HG03354 (cell line): ENCODE measurements at regions not wholly inside any gene's neighbourhood (a gene's known extent, or its start where the extent isn't known, plus 50 kb on each side); places are given as distances from the start of the nearest gene placed in this dataset.
"Not testable (repeated sequence)": the region's sequence is repeated elsewhere in the genome, so short reads cannot be mapped to it uniquely, and the experiment has no call there.

ENCODE experiments used
- ATAC-seq: cut with Tn5 transposase; IDR thresholded peaks from one replicate; pipeline ENCODE4 v1.9.1; 2021; ENCODE audit warnings: mild to moderate bottlenecking; ENCODE audit not compliant: unreplicated experiment, poor library complexity, severe bottlenecking

DNA sequence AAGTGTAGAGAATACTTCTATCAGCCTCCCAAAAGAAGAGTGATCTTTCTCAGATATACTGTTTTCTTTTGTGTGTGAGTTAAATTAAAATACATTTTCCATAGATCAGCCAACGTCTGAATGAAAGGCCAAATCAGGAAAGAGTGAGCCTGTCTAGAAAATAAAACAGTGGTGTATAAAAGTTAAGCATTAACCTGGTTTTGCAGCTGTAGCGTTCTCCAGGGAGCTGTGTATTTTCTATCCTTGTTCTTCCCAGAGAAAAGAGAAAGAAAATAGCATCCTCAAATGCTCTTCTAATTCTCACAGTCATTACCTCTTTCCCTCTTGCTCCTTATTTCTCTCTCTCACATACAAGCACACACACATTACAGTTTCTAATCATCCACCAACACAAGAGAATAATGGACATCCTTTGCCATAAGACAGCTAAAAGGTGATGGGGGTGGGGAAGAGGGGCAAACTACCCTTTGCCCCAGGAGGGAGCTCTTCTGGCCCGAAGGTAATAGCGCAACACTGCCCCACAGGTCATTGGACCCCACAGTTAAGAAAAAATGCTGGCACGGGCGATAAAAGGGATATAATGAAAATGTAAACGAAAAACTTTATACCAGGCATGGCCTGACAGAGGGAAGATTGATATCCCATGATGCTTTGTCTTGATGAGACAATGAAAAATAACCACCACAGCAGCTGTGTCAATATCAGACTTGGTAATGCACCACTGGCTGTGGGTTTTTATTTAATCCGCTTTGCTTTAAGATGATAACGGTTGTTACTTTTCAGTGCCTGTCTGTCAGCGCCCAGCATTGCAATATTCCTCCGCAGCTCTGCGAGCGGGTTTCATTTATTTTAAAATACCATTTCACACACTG is 150.3 kb downstream of the NUF2 start:
- ATAC-seq: no peak

DNA sequence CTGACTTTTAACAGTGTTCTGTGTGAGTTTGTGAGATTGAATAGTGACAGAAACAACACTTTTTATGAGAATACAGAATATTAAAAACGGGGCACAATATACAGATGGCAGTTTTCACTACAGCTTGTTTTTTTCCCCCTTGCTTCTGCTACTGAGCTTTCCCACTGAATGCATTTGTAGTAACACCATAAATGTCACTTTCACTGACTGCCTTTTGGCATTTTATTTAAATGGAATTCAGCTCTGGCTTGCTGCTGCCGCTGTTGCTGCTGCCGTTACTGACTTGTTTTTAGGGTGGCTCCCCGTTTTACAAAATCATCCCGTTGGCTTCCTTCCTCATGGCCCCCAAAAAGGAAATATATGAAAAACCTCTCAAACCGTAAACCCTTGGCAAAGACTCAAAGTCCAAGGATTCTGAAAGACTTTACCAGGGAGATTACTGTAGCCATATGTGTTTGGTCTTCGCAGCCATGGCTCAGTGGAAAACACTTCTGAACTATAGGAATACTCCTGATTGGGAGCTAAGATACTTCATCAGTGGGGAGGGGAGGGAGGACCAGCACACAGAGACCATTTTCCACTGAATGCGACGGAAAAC is 151.0 kb downstream of the NUF2 start:
- no peak for ATAC-seq

DNA sequence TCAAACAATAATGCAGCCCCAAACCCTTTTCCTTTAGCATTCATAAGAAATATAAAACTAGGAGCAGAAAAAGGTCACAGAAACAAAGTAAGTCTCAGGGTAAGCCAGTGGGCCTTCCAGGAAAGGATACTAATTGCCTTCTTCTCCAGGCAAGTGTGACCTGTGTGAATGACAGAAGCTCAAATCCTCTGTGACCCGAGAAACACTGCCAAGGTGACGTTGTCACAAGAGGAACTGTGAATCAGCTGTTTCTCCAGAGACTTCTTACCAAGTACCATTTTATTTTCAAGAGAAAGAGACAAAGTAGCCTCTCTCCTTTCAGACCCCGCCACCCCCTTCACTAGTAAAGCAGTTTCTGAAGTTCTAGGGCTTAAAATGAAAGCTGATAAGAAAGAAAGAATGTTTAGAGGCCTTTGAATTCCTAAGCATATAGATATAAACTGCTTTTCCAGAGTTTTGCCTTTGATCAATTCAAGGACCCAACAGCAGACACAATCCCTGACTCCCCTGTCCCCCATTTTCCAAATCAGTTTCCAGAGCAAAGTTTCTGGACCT is 155.6 kb downstream of the NUF2 start:
- ATAC-seq: no peak

DNA sequence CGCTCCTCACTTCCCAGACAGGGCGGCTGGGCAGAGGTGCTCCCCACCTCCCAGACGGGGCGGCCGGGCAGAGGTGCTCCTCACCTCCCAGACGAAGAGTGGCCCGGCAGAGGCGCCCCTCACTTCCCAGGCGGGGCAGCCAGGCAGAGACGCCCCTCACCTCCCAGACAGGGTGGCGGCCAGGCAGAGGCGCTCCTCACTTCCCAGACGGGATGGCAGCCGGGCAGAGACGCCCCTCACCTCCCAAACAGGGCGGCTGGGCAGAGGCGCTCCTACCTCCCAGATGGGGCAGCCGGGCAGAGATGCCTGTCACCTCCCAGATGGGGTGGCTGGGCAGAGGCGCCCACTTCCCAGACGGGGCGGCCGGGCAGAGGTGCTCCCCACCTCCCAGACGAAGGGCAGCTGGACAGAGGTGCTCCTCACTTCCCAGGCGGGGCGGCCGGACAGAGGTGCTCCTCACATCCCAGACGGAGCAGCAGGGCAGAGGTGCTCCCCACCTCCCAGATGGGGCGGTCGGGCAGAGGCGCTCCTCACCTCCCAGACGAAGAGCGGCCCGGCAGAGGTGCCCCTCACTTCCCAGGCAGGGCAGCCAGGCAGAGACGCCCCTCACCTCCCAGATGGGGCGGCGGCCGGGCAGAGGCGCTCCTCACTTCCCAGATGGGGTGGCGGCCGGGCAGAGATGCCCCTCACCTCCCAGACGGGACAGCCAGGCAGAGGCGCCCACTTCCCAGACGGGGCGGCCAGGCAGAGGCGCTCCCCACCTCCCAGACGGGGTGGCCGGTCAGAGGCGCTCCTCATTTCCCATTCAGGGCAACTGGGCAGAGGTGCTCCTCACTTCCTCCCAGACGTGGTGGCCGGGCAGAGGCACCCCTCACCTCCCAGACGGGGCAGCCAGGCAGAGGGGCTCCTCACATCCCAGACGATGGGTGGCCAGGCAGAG is 176.9 kb downstream of the NUF2 start:
- ATAC-seq: not testable (repeated sequence)

DNA sequence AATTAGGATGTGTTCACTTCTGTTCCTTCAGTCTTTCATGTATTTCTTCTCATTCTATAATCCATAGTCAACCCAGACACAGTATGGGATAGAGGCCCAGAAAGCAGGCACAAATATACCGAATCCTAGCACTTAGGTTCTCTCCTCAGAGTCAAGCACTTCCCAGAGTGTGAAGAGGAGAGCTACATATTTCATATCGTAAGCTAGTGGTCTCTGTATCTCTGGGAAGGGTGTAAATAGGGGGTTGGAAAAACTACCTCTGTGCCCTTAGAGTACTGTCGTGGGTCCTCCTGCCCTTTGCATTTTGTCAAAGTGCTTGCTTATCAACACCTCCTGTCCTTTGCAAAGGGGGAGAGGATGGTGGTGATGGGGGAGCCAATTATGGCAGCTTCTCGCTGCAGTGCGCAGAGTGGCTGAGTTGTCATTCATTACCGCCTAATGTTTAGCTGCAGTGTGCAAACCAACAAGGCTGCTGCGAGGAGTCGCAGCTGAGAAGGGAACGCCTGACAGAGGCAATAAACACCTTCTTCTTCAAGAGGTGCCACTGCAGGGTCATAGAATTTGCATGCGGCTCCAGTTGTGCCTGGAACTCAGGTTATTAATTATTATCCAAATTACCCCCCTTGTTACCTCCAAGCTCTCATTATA is 182.7 kb downstream of the NUF2 start:
- no peak for ATAC-seq

DNA sequence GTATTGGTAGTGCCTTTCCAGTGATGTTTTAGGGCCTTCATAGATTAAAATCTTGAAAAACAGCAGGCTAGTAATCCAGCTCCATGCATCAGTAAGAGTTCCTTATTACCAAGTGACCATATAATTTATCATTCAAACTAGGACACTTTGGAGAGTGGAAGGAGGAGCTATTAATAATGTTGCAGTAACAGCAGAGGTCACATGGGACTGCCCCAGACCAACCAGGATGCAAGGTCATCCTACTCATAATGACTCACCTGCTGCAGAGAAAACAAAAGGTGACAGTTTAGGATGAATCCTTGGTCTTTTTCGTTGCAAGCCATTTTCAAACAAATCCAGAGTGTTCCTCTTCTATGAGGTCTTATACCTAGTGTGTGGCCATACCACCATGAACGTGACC is 187.4 kb downstream of the NUF2 start:
- no peak for ATAC-seq

DNA sequence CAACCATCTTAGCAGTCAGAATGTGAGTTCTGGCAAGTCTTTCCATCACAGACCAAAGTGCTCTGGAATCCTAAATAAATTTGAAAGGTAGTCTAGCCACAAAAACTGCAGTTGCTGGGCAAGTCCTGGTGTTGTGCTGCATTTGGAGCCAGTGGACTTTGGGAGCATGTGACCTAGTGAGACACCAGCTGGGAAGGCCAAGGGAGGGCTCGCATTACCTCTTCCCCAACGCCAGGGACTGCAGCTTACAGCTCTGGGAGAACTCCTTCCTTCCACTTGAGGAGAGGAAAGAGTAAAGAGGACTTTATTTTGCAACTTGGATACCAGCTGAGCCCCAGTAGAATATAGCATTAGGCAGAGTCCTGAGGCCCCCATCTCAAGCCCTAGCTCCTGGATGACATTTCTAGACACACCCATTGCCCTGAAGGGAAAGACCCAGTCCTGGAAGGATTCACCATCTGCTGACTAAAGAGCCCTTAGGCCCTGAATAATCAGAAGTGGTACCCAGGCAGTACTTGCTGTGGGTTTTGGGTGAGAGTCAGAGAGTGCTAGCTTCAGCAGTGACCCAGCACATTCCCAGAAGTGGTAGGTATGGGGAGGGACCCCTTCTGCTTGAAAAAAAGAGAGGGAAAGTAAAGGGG is 190.7 kb downstream of the NUF2 start:
- no peak for ATAC-seq

DNA sequence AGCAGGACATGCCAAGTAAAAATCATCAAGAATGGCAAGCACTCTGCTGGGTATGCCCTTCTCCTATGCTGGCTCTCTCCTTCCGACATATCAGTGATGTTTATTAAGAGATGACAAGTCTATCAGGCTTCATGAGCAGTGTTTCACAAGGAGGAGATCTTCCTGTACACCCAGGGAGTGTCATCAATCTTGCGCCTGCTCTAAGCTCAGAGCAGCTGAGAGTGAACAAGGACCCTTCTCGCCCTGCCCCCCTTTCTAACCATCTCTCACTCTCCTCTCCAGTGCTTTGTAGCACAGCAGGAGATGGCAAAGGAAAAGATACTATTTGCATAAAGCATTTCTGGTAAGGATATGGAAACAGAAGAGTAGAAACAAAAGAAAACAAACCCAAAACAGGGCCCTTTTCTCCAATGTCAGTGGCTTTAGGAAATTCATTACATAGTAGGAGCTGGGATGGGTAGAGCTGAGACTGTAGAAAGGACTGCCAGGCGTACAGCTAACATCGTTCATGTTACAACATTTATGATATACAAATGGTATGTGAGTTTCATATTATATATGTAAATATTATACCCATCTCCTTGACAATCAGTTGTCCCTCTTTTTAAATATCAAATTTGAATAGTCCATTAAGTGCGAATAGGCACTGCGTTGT is 201.7 kb downstream of the NUF2 start:
- no peak for ATAC-seq

DNA sequence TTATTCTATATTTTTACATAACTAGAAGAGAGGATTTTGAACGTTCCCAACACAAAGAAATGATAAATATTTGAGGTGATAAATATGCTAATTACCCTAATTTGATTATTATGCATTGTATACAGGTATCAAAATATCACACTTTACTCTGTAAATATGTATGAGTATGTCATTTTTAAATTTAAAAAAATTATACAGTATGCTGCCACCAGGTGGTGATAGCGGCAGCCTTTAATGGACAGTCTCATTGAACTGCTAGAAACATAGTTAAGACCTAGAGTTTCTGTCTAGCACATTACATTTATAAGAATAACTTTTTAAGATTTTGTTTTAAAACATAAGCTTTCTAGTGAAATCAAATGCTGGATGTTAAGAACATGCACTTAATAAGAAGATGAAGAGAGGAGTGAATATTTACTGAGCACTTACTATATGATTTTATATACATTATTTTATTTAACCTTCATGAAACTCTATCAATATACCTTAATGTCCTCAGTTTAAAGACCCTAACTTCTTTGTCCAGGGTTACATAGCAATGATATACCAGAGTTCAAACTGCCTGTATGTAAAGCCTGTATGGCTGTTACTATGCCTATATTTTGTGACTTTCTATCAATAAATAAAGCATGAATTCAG is 207.1 kb downstream of the NUF2 start:
- peak; percentile 88 for ATAC-seq

DNA sequence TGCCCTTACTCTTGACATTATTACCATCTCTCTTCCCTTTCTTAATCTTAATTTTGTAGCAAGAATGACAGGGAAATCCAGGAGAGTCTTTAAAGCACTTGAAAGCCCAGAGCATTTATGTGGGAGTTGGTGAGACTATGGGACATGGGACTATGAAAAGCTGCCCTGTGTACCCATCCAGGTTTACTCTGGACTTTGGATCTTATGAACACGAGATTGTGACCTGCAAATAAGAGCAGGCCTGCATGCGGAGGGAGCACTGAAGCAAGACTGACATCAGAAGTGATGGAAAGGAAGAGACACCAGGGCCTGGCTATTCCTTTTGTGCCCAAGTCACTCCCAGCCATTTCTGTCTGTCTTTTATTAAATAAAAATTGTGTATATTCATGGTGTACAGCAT is 209.6 kb downstream of the NUF2 start:
- ATAC-seq: no peak

DNA sequence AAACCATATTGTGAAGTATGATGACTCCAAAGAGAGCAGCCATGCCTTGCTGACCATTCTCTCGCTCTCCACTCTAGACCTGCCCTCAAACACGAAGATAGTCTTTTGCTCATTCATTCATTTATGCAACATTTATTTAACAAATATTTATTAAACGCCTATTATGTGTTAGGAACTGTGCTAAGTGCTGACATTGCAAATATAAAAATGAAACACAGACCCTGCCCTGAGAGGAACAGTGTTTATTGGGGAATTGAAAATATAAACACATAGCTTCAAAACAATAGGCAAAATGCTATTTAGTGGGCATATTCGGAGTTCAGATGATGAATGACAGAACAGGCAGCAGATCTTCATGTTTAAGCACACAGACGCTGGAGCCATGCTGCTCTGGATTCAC is 213.6 kb downstream of the NUF2 start:
- ATAC-seq: no peak

DNA sequence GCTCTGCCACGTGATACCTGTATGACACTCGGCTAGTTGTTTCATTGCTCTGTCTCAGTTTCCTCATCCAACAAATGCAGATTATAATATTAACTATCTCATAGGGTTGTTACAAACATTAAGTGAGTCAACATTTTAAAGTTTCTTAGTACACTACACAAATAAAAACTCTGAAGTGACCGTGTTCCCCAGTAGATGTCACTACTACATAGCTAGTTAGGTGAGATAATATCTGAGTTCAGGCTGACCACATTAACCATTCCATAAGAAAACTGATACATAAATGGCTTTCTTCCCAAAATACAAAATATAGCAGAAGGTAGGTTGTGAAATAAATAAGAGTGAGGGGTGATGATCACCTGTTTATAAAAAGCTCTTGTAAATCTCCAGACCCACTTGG is 214.1 kb downstream of the NUF2 start:
- no peak for ATAC-seq

DNA sequence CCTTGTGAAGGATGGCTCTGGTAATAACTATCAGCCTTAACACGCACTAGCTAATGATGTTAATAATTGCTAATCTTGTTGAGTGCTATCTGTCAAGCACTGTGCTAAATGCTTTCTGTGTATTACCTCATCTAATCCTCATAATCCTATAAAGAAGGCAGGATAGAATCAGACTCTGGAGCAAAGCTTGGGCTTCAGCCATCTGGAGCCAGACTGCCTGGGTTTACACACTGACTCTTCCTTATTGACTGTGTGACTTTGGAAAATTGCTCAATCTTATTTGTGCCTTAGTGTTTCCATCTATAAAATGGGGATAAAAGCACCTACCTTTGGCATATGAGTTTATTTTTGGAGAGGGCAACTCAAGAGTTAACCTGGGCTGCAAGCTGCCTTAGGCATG is 216.1 kb downstream of the NUF2 start:
- ATAC-seq: no peak

DNA sequence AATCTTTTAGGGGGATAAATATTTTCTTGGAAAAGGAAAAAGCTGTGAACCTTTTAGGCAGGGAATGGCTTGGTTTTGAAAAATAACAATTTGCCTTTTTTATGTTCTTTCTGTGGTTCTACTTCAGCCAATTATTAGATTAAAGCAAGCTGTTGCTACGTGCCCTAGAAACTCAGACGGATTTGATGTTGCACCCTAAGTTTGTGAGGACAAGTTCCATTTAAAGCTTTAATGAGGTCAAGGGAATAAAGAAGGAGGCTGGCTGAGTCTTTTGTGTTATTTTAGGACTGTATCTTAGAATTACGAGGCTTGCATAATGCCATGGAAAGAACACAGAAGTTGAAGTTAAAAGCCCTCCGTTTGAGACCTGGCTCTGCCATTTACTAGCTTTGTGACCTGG is 216.9 kb downstream of the NUF2 start:
- no peak for ATAC-seq

DNA sequence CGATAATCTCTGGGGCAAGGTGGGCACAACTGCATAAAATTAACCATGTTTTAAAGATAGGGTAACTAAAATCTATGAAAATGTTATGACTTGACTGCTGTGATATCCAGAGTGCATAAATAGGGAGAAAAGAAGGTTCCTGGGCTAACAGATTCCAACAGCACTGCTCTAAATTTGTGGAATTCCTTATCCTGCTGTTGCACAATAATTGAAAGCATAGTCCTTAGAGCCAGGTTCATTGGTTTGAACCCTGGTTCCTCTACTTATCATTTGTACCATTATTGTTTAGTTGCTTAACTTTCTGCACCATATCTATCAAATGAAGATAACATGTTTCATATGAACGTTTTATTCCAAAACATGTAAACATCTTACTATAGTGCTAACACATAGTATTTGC is 219.0 kb downstream of the NUF2 start:
- no peak for ATAC-seq

DNA sequence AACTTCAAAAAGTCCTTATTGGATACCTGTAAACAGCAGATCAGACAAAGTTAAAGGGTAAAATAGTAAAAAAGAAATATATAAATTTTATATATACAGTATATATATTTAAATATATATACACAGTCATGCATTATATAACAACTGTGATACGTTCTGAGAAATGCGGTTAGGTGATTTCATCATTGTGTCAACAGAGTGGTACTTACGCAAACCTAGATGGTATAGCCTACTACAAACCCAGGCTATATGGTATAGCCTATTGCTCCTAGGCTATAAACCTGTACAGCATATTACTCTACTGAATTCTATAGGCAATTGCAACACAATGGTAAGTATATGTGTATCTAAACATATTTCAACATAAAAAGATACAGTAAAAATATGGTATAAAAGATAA is 222.7 kb downstream of the NUF2 start:
- no peak for ATAC-seq

DNA sequence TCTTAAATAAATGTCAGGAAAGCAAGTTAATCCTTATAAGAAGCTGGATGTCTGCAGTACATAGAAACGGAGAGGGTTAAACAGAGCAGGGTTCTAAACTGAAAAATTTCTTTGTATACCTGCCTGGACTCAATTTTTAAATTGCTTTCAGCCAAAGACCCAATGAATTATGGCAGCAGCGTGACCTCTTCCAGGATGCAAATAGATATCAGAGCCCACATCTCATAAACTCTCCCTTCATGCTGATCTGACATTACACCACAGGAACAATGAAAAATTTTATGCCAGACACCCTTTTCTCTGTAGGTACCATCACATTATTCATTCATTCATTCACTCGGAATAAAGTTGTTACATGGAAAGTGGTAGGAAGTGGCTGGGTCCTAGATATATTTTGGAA is 236.4 kb downstream of the NUF2 start:
- ATAC-seq: no peak

DNA sequence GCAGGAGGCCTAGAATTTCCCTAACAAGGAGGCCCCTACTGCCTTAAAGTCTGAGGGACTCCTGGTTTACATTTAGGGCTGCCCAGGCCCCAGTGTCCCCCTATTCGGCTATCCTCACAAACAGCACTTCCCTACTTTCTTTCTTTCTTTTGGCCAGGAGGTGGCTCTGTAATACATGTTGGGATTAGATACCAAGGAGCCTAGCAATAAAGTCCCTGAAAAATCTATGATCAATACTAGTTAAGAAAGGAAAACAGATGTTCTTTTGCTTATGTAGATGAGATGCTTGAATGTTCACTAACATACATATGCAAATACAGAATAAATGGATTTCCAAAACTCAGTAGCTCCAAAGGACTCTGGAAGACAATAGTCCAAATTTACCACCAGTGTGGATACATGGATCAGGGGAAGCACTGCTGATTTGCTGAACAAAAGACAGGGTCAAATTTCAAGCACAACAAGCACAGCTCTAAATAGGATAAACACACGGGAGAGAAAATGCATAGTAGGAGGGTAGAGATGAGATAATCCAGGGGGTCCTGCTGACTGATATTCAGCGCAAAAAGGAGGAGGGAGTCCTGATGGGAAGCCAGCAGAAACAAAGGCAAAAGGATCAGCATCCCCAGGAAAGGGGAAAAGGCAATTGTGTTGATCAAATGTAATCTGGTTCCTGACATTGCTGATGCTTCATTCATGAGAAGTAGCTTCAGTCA is 240.0 kb downstream of the NUF2 start:
- no peak for ATAC-seq
